Activated CD4-positive, alpha-beta T cell treated with anti-CD3 and anti-CD28 coated beads, Interleukin-2, amount 10 ng/mL, durations not matched to agents 7 days and 5 days (primary cell): ENCODE measurements at regions not wholly inside any gene's neighbourhood (a gene's known extent, or its start where the extent isn't known, plus 50 kb on each side); places are given as distances from the start of the nearest gene placed in this dataset.

Experiments used
- CTCF ChIA-PET: fragments of 350-600 bp; sonication (Branson Sonifier 250); formaldehyde crosslinking; loops from one replicate; lab custom pipeline; 2021; ENCODE audit warnings: antibody characterized with exemption; lab: Charles Lee
- POLR2A ChIA-PET: fragments of 350-600 bp; sonication (Branson Sonifier 250); formaldehyde crosslinking; loops from one replicate; lab custom pipeline; 2021; ENCODE audit warnings: antibody characterized with exemption; lab: Charles Lee
- DNase-seq: peaks from one replicate; pipeline ENCODE4 v3.0.0-alpha.2; 2020
- H3K27ac Mint-ChIP-seq: one replicate; pipeline ENCODE4 v1.8.0; 2021; ENCODE audit warnings: mild to moderate bottlenecking, moderate library complexity, mixed read lengths
- H3K27me3 Mint-ChIP-seq: one replicate; pipeline ENCODE4 v1.8.0; 2021; ENCODE audit warnings: mixed read lengths
- H3K36me3 Mint-ChIP-seq: one replicate; pipeline ENCODE4 v1.8.0; 2021; ENCODE audit warnings: low read depth, mixed read lengths
- H3K4me1 Mint-ChIP-seq: one replicate; pipeline ENCODE4 v1.8.0; 2021; ENCODE audit warnings: mixed read lengths
- H3K4me3 Mint-ChIP-seq: one replicate; pipeline ENCODE4 v1.8.0; 2021; ENCODE audit warnings: mild to moderate bottlenecking, moderate library complexity, mixed read lengths
- H3K9me3 Mint-ChIP-seq: one replicate; pipeline ENCODE4 v1.8.0; 2021; ENCODE audit warnings: mixed read lengths

GRCh38 chr14:98130691-98131090, 1141.3 kb downstream of the BCL11B start:
- ChIA-PET POLR2A (interaction anchor here (0.7 kb wide), 1 partner anchor 175 kb away, joined by 8 read pairs; no protein-coding TSS in a partner anchor), CTCF (interaction anchor here (1.8 to 1.9 kb wide), 2 partner anchors 15 to 153 kb away, joined by 5 to 7 read pairs; no protein-coding TSS in a partner anchor)
- H3K4me1 Mint-ChIP-seq: peaks cover 22% of the 10 kb centered on the region
- no peaks in the 10 kb centered on the region for H3K27me3 Mint-ChIP-seq
- DNase-seq: no peak
- no peak overlapping the region for H3K27ac Mint-ChIP-seq
- H3K36me3 Mint-ChIP-seq: peaks cover 1% of the 10 kb centered on the region
- no peak overlapping the region for H3K4me3 Mint-ChIP-seq
- peaks cover 7% of the 10 kb centered on the region for H3K9me3 Mint-ChIP-seq

- no peak overlapping the region for H3K27ac Mint-ChIP-seq
- ChIA-PET POLR2A (no interaction called here), CTCF (interaction anchor here (0.6 to 1.8 kb wide), 4 partner anchors 9 to 153 kb away, joined by 3 to 5 read pairs (median 4); no protein-coding TSS in a partner anchor)
- H3K4me3 Mint-ChIP-seq: no peak overlapping the region
- peaks cover 5% of the 10 kb centered on the region for H3K9me3 Mint-ChIP-seq
- H3K4me1 Mint-ChIP-seq: peaks cover 30% of the 10 kb centered on the region
- H3K36me3 Mint-ChIP-seq: peaks cover 1% of the 10 kb centered on the region
- no peaks in the 10 kb centered on the region for H3K27me3 Mint-ChIP-seq
- no peak for DNase-seq
Measured at GRCh38 chr14:98131406-98131805, 1140.6 kb downstream of the BCL11B start.

DNA sequence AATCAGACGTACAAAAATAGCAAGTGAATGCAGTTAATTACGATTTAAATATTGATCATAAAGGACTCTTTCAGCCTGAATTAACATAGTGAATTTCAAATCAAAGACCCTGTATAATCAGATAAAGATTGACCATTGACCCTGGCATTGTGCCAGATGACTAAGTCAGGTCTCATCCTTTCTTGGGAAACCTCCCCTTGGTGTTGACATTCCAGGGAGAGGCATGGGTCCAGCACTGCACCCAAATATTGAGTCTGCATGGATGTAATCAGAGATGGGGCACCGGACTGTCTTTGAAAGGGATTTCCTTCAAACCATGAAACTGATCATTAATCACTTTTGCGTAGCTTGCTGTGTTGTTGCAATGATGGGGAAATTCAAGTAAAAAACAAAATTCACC, 1138.2 kb downstream of the BCL11B start:
- Mint-ChIP-seq H3K27me3 (no peaks in the 10 kb centered on the region), H3K9me3 (no peaks in the 10 kb centered on the region), H3K4me3 (no peak overlapping the region), H3K4me1 (peaks cover 54% of the 10 kb centered on the region), H3K27ac (no peak overlapping the region), H3K36me3 (peaks cover 1% of the 10 kb centered on the region)
- CTCF ChIA-PET: interaction anchor here (0.6 kb wide), 1 partner anchor 1156 kb away, joined by 3 read pairs; no protein-coding TSS in a partner anchor
- no peak for DNase-seq
- POLR2A ChIA-PET: no interaction called here

DNA sequence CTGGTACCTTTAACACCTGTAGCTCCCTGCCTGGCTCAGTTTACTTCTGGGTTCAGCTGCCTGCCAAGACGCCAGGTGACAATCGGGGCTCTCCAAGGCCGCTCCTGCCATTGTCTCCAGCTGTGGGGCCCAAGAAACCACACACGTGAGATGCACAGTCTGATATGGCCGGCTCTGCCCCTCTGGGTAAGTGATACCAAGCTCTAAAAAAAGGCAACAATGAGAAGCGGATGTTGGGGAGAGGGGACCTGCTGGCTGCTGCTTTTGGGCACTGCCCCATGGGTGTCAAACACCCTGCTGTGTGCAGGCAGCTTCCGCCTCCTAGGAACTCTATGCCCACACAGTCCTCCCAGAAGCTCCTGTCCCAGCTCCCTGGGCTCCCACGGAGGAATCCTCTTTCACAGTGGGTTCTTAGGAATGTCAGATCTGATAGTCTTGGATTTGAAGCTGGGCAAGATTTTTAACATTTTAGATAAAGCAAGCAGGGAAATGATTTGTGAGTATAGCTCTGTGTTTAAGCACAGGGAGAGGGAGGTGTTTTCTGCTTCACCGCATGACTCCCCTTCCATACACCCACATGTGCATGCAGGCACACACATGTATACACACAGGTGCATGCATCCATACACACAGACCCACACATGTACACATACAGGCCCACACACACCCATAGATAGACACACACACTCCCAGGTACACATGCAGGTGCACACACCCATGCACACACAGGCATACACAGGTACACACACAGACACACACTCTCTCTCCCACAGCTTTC, 1135.8 kb downstream of the BCL11B start:
- POLR2A ChIA-PET: interaction anchor here (1.1 to 2.1 kb wide), 2 partner anchors 158 to 1136 kb away, joined by 5 to 6 read pairs; partner anchors contain the start of gene BCL11B
- Mint-ChIP-seq H3K36me3 (peaks cover 1% of the 10 kb centered on the region), H3K9me3 (no peaks in the 10 kb centered on the region), H3K27me3 (no peaks in the 10 kb centered on the region), H3K27ac (peak overlapping the region; percentile 96), H3K4me3 (peak overlapping the region; percentile 67), H3K4me1 (peaks cover 74% of the 10 kb centered on the region)
- CTCF ChIA-PET: interaction anchor here (0.6 to 2.2 kb wide), 9 partner anchors 9 to 1131 kb away, joined by 3 to 11 read pairs (median 3); no protein-coding TSS in a partner anchor
- peak; percentile 51 for DNase-seq

- CTCF ChIA-PET: interaction anchor here (0.6 to 2.6 kb wide), 18 partner anchors 8 to 1128 kb away, joined by 3 to 11 read pairs (median 4); no protein-coding TSS in a partner anchor
- no peaks in the 10 kb centered on the region for H3K27me3 Mint-ChIP-seq
- H3K27ac Mint-ChIP-seq: peak overlapping the region; percentile 96
- POLR2A ChIA-PET: interaction anchor here (0.5 to 2.1 kb wide), 9 partner anchors 45 to 1570 kb away, joined by 3 to 8 read pairs (median 4); partner anchors contain the start of gene BCL11B
- no peaks in the 10 kb centered on the region for H3K9me3 Mint-ChIP-seq
- H3K4me3 Mint-ChIP-seq: peak overlapping the region; percentile 67
- H3K36me3 Mint-ChIP-seq: peaks cover 1% of the 10 kb centered on the region
- DNase-seq: no peak
- peaks cover 78% of the 10 kb centered on the region for H3K4me1 Mint-ChIP-seq
Measured at GRCh38 chr14:98137131-98138025, 1134.6 kb downstream of the BCL11B start.

DNA sequence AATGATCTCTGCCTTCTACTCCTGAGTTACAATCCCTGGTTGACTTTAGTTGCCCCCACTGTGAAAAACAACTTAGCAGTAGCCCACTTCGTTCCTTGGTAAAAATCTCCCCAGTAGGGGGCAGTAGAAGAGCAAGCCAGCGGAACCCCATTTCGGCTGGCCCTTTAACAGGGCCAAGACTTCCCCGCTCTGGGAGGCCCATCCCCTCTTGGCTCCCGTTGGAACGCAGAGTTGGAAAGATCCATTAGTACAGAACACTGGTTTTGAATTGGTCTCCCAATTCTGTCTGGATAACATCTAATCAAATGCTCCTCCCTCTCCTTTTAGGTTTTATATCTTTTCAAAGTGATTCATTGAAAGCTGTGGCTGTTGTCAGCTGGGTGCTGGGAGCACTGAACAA, 1133.3 kb downstream of the BCL11B start:
- no peaks in the 10 kb centered on the region for H3K9me3 Mint-ChIP-seq
- peak; percentile 79 for DNase-seq
- H3K4me1 Mint-ChIP-seq: peaks cover 89% of the 10 kb centered on the region
- ChIA-PET CTCF (interaction anchor here (0.6 to 2.6 kb wide), 18 partner anchors 9 to 1129 kb away, joined by 3 to 9 read pairs (median 4); no protein-coding TSS in a partner anchor), POLR2A (interaction anchor here (0.9 kb wide), 1 partner anchor 44 kb away, joined by 5 read pairs; no protein-coding TSS in a partner anchor)
- H3K4me3 Mint-ChIP-seq: peak overlapping the region; percentile 49
- peak overlapping the region; percentile 96 for H3K27ac Mint-ChIP-seq
- H3K27me3 Mint-ChIP-seq: no peaks in the 10 kb centered on the region
- H3K36me3 Mint-ChIP-seq: peaks cover 5% of the 10 kb centered on the region

GRCh38 chr14:98140862-98141530, 1131.0 kb downstream of the BCL11B start:
- peak overlapping the region; percentile 85 for H3K27ac Mint-ChIP-seq
- H3K4me1 Mint-ChIP-seq: peaks cover 86% of the 10 kb centered on the region
- CTCF ChIA-PET: interaction anchor here (0.7 to 2.2 kb wide), 12 partner anchors 9 to 1126 kb away, joined by 3 to 9 read pairs (median 4); no protein-coding TSS in a partner anchor

GRCh38 chr14:98143566-98143965, 1128.4 kb downstream of the BCL11B start:
- DNase-seq: no peak
- no peaks in the 10 kb centered on the region for H3K9me3 Mint-ChIP-seq
- H3K36me3 Mint-ChIP-seq: peaks cover 10% of the 10 kb centered on the region
- no peaks in the 10 kb centered on the region for H3K27me3 Mint-ChIP-seq
- H3K27ac Mint-ChIP-seq: no peak overlapping the region
- H3K4me3 Mint-ChIP-seq: no peak overlapping the region
- ChIA-PET POLR2A (interaction anchor here (1.2 kb wide), 1 partner anchor 1097 kb away, joined by 3 read pairs; no protein-coding TSS in a partner anchor), CTCF (interaction anchor here (1.8 kb wide), 1 partner anchor 22 kb away, joined by 4 read pairs; no protein-coding TSS in a partner anchor)
- H3K4me1 Mint-ChIP-seq: peaks cover 60% of the 10 kb centered on the region

More at GRCh38 chr14:98140862-98141530, 1131.0 kb downstream of the BCL11B start:
- POLR2A ChIA-PET: interaction anchor here (0.6 to 1.1 kb wide), 3 partner anchors 49 to 1131 kb away, joined by 4 read pairs; partner anchors contain the start of gene BCL11B
- H3K4me3 Mint-ChIP-seq: peak overlapping the region; percentile 46
- peaks cover 10% of the 10 kb centered on the region for H3K36me3 Mint-ChIP-seq
- H3K9me3 Mint-ChIP-seq: no peaks in the 10 kb centered on the region
- H3K27me3 Mint-ChIP-seq: no peaks in the 10 kb centered on the region
- DNase-seq: peak; percentile 21

- Mint-ChIP-seq H3K4me1 (peaks cover 46% of the 10 kb centered on the region), H3K9me3 (no peaks in the 10 kb centered on the region), H3K27me3 (no peaks in the 10 kb centered on the region), H3K36me3 (peaks cover 14% of the 10 kb centered on the region), H3K27ac (no peak overlapping the region), H3K4me3 (no peak overlapping the region)
- ChIA-PET CTCF (interaction anchor here (0.5 to 1.6 kb wide), 3 partner anchors 9 to 52 kb away, joined by 3 read pairs; no protein-coding TSS in a partner anchor), POLR2A (no interaction called here)
- DNase-seq: no peak
Measured at GRCh38 chr14:98144964-98145363, 1127.0 kb downstream of the BCL11B start.

- ChIA-PET CTCF (interaction anchor here (1.4 kb wide), 1 partner anchor 23 kb away, joined by 5 read pairs; no protein-coding TSS in a partner anchor), POLR2A (no interaction called here)
- H3K27ac Mint-ChIP-seq: no peak overlapping the region
- H3K9me3 Mint-ChIP-seq: peaks cover 10% of the 10 kb centered on the region
- peaks cover 44% of the 10 kb centered on the region for H3K4me1 Mint-ChIP-seq
- H3K27me3 Mint-ChIP-seq: no peaks in the 10 kb centered on the region
- H3K4me3 Mint-ChIP-seq: no peak overlapping the region
- no peak for DNase-seq
- H3K36me3 Mint-ChIP-seq: peaks cover 19% of the 10 kb centered on the region
Measured at GRCh38 chr14:98146416-98146815, 1125.6 kb downstream of the BCL11B start.

DNA sequence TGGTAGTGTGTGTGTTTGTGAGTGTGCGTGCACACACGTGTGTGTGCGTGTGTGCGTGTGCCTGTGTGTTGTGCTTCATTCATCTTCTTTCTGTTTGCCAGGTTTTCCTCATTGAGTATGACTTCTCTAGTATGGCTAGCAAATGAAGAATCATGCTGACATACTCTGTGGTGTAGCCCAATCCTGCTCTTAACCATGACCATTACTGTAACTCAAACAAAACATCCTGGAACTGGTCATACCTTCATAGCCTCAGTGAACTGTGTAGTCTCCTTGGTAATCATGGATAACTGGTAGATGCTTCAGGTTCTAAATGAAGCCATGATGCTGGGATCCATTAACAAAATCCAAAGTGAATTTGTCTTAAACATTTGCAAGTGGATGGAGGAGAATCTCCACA, 1117.7 kb downstream of the BCL11B start:
- ChIA-PET POLR2A (no interaction called here), CTCF (no interaction called here)
- Mint-ChIP-seq H3K4me3 (no peak overlapping the region), H3K27me3 (no peaks in the 10 kb centered on the region), H3K36me3 (peaks cover 9% of the 10 kb centered on the region), H3K4me1 (peaks cover 44% of the 10 kb centered on the region), H3K27ac (no peak overlapping the region), H3K9me3 (peaks cover 14% of the 10 kb centered on the region)
- DNase-seq: no peak
